GM21381 (cell line): ENCODE measurements at regions not wholly inside any gene's neighbourhood (a gene's known extent, or its start where the extent isn't known, plus 50 kb on each side); places are given as distances from the start of the nearest gene placed in this dataset.

ENCODE experiments used
- ATAC-seq: cut with Tn5 transposase; IDR thresholded peaks from one replicate; pipeline ENCODE4 v1.9.1; 2021; ENCODE audit warnings: mild to moderate bottlenecking, moderate library complexity; ENCODE audit not compliant: unreplicated experiment

DNA sequence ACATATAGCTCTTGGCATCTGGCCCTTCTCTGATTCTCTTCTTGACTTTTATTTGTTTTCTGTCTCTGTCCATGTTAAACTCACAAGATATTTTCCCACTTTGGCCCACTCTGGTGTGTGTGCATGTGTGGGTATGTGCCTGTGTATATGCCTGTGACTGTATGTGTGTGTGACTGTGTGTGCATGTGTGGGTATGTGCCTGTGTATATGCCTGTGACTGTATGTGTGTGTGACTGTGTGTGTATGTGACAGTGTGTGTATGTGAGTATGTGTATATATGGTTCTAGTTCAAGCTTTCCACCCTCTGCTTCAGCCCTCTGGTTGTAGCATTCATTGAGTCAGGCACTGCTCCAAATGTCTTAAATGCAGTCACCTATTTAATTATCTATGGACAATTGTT lies 88.6 kb upstream of the GGTLC1 start:
- no peak for ATAC-seq

DNA sequence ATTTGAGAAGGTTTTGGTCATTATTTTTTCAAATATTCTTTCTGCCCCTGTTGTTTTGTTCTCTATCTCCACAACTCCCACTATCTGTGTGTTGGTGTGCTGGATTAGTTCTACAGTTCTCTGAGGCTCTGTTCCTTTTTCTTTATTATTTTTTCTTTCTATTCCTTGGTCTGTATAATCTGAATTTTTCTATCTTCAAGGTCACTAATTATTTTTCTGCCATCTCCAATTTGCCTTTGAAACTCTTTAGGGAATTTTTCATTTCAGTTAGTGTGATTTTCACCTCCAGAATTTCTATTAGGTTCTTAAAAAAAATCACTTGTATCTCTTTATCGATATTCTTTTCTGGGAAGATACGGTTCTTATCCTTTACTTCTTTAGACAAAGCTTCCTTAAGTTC lies 82.1 kb upstream of the GGTLC1 start:
- ATAC-seq: no peak

DNA sequence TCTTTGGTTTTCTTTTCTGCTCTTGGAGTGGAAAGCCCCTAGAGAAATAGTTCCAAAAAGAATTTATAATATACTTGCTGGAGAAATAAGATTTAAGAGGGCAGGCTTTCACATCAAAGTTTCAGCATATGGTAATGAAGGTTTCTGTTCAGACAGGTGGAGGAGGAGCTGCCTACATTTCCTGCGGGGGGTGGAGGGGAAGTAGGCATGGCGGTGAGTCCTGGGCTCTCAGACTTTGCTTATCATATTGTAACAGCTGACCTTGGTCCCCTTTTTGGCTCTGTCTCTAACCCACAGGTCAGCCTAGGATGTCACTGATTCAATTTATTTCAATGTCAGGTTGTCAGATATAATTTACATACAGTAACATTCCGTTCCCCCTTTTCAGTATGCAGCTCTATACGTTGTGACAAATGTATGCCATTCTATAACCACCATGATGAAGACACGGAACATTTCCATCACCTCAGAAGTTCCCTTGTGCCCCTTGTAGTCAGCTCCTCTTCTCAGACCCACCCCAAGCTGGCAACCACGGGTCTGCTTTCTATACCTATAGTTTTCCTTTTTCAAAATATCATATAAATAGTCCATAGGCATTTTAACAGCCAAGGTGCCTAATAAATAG lies 77.6 kb upstream of the GGTLC1 start:
- no peak for ATAC-seq

DNA sequence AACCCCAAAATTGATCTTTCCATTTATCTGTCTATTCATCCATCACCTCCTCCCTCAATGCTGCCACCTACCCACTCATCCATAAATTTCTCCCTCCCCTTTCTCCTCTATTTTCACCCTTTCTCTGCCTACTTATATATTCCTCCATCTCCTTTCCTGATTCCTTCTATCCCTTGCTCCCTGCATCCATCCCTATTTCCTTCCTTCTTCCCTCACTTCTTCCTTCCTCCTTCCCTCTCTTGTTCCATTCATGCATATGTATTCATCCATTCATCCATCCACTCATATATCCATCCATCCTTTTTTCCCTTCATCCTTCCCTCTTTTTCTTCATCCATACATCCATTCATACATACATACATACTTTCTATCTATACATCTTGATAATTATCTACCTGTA lies 76.3 kb upstream of the GGTLC1 start:
- ATAC-seq: no peak

DNA sequence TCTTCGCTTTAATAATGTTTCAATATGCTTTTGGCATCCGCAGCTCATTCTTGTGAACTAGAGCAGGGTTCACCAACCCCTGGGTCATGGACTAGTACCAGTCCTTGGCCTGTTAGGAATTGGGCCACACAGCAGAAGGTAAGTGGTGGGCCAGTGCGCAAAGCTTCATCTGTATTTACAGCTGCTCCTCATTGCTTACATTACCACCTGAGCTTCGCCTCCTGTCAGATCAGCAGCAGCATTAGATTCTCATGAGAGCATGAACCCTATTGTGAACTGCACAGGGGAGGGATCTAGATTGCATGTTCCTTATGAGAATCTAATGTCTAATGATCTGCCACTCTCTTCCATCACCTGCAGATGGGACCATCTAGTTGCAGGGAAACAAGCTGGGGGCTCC lies 75.5 kb upstream of the GGTLC1 start:
- ATAC-seq: no peak

DNA sequence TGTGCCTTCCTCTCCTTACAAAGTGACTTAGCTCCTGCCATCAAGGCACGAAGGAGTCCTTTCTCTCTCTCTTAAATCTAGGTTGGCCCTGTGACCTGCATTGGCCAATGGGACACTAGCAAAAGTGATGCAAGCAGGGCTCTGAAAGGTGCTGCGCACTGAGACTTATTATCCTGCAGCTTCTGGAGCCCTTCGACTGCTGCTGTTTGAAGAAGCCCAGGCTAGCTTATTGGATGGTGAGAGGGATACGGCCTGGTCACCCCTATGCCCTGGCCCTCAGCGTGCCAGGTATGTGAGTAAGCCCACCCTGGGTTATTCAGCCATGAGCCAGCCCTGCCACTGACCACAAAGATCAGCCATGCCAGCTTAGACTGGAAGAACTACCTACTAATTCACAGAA lies 74.5 kb upstream of the GGTLC1 start:
- ATAC-seq: no peak

DNA sequence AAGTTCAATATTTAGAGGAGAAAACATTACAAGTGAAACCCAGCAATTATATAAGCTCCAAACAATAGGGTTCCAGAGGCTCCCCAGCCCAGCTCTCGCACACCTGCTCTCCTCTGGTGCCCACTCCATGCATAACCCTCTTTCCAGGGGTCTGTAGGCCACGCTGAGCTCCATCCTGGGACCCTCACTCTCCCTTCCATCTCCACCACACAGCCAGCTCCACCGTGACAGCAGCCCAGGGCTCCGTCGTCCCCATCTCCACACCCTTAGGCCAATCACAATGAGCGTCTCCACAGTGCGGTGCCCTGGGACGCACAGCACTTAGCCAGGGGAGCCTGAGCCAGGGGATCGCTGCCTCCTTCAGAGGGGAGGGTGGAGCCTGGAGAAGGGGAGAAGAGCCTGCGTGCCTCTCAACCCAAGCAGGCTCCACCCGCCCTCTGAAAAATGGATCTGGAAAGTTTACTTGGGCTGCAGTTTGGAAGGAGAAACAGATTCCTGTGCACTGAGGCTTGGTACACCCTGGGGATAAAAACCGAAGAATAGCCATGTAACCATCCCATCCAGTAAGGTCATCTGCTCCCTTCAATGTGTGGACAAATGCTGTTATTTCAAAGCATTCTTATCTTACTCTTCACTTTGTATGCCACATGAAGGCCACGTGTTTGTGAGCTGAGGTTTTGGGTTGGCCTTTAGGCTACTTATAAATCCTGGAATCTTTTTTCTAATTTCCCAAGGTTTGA lies 72.4 kb upstream of the GGTLC1 start:
- ATAC-seq: no peak

DNA sequence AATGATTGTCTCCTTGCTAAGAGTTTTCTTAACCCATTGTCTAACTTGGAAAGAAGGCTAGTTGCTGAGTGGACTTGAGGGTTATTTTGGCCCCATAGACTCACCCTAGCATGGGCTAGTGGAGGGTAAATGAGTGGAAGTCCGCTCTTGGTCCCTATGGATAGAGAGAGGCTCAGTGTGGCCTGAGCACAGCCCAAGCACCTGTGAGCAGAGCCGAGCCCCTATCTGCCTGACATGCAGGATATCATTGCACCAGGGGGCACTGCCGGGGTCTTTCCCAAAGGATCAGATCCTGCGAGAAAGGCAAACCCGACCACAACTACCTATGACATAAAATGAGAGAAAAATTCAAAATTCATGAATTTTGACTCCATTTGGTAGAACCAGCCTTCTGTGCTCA lies 70.6 kb upstream of the GGTLC1 start:
- no peak for ATAC-seq

DNA sequence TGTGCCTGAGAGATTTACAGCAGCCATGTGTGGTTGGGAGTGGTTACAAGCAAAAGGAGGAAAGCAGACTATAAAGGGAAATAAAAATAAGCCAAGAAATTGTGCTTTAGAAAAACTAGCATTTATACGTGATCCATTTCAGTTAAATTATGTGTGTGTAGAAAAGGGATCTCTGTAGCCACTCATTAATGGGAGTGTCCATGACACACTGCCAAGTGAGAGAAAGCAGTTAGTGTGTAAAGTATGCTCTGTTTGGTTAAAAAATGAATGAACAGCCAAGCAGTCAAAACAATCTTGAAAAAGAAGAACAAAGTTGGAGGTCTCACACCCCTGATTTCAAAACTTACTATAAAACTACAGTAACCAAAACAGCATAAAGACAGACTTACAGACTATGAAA lies 67.9 kb upstream of the GGTLC1 start:
- no peak for ATAC-seq

DNA sequence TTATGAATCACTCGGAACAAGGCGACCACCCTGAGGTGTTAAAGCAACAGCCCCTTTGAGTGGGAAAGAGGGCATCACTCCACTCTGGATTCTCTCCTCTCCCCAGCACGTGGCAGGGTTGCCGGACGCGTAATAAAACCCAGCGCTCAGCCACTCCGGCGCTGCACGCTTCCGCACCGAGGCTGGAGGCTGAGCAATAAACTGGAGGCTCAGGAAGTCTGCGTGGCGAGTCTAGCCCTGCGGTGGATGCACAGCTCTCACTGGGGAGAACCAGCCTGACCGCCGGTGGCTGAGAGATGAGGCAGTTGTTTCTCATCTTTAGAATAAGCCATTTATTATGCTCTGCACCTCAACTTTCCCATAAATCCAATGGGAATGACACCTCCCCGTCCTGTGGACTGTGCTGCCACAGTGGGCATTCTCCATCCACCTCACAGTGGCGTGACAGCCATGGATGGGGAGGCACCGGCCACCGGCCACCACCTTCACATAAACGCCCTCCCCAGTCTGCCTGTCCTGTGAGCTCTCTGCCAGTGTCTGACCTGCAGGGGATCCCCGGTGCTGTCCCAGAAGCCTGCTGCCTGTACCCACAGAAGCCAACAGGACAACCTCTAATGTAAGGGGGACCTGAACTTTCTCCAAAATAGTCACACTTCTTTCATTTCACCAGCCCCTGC lies 64.2 kb upstream of the GGTLC1 start:
- no peak for ATAC-seq

DNA sequence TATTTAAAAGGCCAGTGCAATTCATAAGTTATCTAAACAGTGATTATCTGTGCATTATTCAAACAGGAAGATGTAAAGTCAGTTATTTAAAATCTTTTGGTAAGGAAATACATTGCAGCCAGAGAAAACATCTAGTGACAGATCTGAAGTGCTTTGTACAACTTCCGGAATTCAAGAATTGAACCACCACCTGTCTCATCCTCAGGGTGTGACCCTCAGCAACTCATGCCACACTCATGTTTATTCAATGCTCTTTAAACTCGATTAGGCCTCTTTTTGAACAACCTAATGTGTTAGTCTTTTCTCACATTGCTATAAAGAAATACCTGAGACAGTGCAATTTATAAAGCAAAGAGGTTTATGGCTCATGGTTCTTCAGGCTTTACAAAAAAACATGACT lies 62.6 kb upstream of the GGTLC1 start:
- ATAC-seq: no peak

DNA sequence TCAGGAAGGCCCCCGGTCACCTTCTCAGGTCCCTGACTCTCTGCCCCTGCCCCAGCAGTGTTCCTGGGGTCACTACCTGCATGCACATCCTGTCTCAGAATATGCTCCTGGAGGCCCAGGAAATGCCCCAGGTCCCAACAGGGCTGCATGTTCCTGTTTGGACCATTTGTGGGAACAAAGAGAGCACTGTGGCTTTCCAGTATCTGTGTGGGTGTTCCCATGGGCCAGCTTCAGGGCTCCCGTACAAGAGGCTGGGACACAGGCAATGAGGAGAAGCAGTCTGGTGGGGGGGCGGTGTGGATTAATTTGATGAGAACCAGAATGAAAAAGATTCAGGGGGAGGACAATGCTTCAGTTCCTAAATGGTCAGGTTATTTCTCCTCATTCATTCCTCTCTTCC lies 61.5 kb upstream of the GGTLC1 start:
- no peak for ATAC-seq

DNA sequence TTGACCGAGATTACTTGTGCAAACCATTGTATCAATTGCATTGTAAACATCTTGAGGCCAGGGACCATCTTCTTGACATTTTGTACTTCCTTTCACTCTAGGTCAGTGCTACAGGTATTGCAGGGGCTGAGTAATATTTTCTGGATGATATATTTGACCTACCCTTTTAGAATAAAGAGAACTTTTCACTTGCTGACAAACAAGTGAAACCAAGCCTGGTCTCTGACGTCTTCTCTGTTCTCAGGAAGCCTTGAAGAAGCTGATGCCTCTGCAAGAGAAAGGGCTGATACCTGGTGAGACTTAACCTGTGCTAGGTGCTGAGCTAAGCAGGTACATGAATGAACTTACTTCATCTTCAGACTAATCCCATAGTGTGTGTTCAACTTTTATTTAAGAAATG lies 60.5 kb upstream of the GGTLC1 start:
- ATAC-seq: no peak

DNA sequence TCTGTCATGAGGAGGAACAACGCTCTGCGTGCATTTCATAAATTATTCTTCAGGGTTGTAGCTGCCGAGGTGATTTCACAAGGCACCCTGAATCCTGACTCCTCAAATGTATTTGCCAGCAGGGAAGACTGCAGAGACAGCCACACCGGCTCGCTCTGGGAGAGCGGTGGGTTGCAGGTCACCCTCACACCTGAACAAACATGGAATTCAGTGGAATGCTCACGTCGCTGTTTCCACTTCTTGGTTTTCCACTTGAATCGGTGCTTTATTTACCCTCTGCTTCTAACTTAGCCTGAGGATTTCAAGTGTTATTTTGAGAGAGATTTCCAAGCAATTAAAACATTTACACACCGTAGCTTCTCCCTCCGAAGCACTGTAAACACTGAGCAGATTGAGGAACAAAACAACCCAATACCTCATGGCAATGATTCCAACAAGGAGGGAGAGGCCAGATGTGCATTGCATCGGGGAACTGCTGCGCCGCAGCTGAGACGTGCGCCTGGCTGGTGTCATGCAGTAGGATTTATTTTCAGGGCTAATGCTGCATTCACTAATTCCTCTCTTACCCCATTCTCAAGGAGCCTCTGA lies 59.5 kb upstream of the GGTLC1 start:
- no peak for ATAC-seq

DNA sequence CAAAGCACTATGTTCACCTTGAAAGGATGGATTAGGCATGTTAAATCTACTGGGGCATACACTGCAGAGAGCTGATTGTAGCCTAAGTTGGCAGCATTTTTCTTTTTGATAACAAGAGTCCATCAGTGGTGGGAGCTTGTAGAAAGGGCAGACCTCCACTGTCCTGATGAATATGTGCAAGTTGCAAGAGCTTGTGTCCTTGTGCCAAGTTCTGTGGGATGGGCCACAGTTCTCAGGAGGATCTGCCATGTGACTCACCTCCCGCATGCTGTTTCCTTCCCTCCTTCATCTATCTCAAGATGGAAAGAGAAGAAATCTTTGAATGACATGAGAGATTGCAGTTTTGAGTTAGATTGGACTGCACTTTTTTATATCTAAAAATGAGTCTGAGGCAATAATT lies 58.3 kb upstream of the GGTLC1 start:
- no peak for ATAC-seq

DNA sequence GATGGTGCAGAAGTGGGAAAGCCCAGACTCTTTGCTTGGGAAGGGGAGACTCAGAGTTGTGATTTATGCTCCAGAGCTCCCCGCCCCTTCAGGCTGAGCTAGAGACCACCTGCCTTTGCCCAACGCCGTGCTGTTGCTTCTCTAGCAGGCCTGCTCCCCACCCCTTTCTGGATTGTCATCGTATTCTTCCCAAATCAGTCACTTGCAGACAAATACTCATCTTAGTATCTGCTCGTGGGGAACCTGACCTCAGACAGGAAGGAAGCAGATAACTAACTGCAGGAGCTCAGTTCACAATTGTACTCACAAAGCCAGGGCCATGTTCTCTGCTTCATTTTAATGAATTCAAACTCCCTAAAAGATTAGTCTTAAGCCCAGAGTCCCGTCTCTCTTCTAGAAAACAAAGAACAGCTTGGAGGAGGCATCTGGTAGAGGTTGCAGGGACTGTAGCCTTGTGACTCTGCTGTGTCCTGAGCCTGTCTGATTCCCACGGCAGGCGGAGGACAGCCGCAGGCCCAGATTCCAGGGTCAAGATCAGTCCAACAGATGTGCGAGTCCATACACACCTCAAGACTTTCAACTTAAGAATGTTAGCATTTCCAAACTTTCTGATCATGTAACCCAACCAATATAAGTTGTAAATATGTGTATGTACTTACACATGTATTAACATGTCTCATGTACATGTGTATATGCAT lies 57.2 kb upstream of the GGTLC1 start:
- no peak for ATAC-seq

DNA sequence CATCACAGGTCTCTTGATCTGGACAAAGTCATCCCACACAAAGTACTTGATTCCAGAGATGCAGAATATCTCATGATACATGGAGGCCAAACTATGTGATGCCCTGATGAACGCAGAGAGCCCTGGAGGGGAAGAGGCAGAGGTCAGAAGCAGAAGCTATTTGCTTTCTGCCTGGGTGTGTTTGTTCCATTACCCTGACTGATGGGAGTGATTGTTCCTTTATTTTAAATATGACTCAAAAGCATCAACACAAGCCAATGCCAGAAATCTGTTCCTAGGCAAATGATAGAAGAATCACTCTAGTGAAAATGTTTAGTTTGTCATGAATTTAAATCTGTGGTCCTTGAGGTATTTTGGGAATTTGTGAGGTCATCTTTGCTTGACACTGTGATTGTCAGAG lies 54.7 kb upstream of the GGTLC1 start:
- no peak for ATAC-seq

DNA sequence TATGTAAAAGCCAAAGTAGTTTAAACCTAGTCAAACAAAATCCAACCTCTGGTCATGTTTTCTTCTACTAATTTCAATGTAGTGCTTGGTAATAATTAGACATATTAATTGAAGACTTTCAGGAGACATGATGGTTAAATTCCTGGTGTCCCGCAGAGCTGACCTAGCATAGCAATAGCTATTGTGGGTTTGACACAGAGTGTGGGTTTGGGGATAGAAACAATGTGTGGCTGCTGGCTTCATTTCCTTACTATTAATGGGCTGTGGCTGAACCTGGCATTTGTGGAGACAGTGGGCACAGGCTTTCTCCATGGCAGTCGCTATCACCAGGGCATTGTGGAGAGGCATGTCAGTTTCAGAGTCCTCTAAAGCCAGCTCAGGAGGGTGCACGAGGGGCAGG lies 54.1 kb upstream of the GGTLC1 start:
- no peak for ATAC-seq

DNA sequence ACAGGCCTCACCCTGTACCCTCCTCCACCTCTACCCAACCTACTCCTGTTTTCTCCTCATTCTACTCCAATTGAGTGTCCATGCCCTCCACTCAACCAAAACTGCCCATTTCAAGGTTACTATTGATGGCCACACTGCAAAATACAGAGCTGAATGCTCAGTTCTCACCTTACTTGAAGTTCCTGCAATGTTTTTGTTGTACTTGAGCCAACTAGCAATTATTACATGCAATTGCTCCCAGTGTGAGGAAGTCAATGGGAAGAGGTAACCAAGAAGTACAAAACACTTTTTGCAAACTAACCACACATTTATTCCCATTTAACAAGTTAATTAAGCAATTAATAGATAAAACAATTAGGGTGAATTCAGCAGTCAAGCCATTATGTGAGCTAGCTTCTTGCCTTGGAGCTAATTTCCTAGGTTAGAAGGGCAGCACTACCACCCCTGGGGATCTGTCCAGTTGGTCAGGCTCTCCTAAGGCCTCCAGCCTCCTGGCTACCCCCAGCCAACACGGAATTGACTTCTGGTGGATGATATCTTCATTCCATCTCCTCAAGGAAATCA lies 52.4 kb upstream of the GGTLC1 start:
- no peak for ATAC-seq

DNA sequence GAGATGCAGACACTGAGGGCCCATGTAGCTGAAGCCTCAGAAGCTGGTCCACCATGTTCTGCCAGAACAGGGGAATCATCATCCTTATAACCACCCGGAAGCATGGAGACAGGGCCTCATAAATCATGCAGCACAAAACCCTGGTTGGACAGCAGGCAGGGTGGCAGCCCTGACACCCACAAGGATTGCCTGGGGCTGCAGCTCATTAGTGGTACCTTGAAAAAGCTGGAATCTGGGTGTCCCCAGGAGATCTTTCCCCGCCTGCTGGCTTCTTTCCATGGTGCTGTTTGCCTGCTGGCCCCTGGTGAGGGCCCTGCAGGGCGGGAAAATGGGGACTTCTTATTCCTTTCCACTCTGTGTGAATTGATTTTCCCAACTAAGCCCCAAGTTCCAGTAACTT lies 50.6 kb upstream of the GGTLC1 start:
- no peak for ATAC-seq
